Lung (tissue), 11 donors: ENCODE measurements at regions not wholly inside any gene's neighbourhood (a gene's known extent, or its start where the extent isn't known, plus 50 kb on each side); places are given as distances from the start of the nearest gene placed in this dataset.
"Not testable (repeated sequence)": the region's sequence is repeated elsewhere in the genome, so short reads cannot be mapped to it uniquely, and the experiment has no call there.

Source experiments
- ATAC-seq: fragments of 200-7000 bp; cut with Tn5 transposase; one replicate; pipeline ENCODE4 v1.9.1; 2020; ENCODE audit warnings: moderate number of reproducible peaks; ENCODE audit not compliant: insufficient read depth, low FRiP score
- DNase-seq, 3 donors: peaks; one replicate each; pipeline ENCODE4 v3.0.0-alpha.2; 2013 to 2017
- H3K27ac ChIP-seq, 2 donors: one replicate each; pipeline ENCODE4 v1.5.1; 2013; ENCODE audit warnings: mild to moderate bottlenecking in 2 of 2, moderate library complexity in 2 of 2, control low read depth in 1 of 2, inconsistent platforms in 1 of 2, low read depth in 1 of 2, low read length in 1 of 2
- H3K27me3 ChIP-seq, 3 donors: one replicate each; pipeline ENCODE4 v1.5.1; 2013; ENCODE audit warnings: low read length in 2 of 3; ENCODE audit not compliant: control insufficient read depth in 3 of 3, insufficient read depth in 3 of 3
- H3K36me3 ChIP-seq, 4 donors: one replicate each; pipeline ENCODE4 v1.5.1; 2013; ENCODE audit warnings: low read length in 4 of 4, mild to moderate bottlenecking in 1 of 4, moderate library complexity in 1 of 4; ENCODE audit not compliant: control insufficient read depth in 4 of 4, insufficient read depth in 4 of 4
- H3K4me1 ChIP-seq, 5 donors: one replicate each; pipeline ENCODE4 v1.5.1; 2013; ENCODE audit warnings: low read length in 5 of 5, mild to moderate bottlenecking in 2 of 5, moderate library complexity in 1 of 5; ENCODE audit not compliant: control insufficient read depth in 5 of 5, insufficient read depth in 5 of 5
- H3K4me3 ChIP-seq: one replicate; pipeline ENCODE4 v1.5.1; 2013; ENCODE audit warnings: mild to moderate bottlenecking, control low read depth, moderate library complexity
- H3K9ac ChIP-seq, 2 donors: one replicate each; pipeline ENCODE4 v1.5.1; 2013; ENCODE audit warnings: low read length in 2 of 2, control low read depth in 1 of 2; ENCODE audit not compliant: insufficient read depth in 1 of 2
- H3K9me3 ChIP-seq, 4 donors: one replicate each; pipeline ENCODE4 v1.5.1; 2013; ENCODE audit warnings: low read length in 3 of 4, mild to moderate bottlenecking in 1 of 4, moderate library complexity in 1 of 4; ENCODE audit not compliant: control insufficient read depth in 4 of 4, insufficient read depth in 3 of 4
- CTCF ChIP-seq: IDR thresholded peaks from 2 replicates; pipeline ENCODE4 v1.5.1; 2012; ENCODE audit warnings: mild to moderate bottlenecking; ENCODE audit errors: control extremely low read depth, extremely low read depth
- WGBS, 2 donors: extraction: QIAGEN DNeasy Blood & Tissue Kit; methylation state at CpG; one replicate each; pipeline ENCODE4 v1.1.7; 2013; 5-methylcytosine and 5-hydroxymethylcytosine counted together
- donor health status: control.
- donor health status: control.
- donor health status: Bipolar disorder and iron deficiency.
- donor health status: healthy.
- donor health status: DM: yes; HTN: yes; CAD: no.

GRCh38 chrX:152507168-152507567, 56.1 kb upstream of the GABRA3 start:
- WGBS, 2 donors, result 65 to 78% methylated on average over 2 of the region's 2 CpGs
- H3K36me3 ChIP-seq, H3K9ac ChIP-seq, H3K4me3 ChIP-seq, H3K27me3 ChIP-seq, DNase-seq, H3K4me1 ChIP-seq, H3K27ac ChIP-seq, H3K9me3 ChIP-seq, ATAC-seq: not testable (repeated sequence)

- Histone ChIP-seq H3K36me3 (no peaks in the 10 kb centered on the region), H3K4me3 (no peak overlapping the region), H3K27ac (no peak overlapping the region), H3K9me3 (no peaks in the 10 kb centered on the region), H3K9ac (no peak overlapping the region), H3K4me1 (no peaks in the 10 kb centered on the region), H3K27me3 (no peaks in the 10 kb centered on the region)
- ATAC-seq (no peak), DNase-seq (no peak)
- 23 to 25% methylated on average over 1 of the region's 1 CpG for WGBS, 2 donors
- no peak for TF ChIP-seq CTCF
These were observed 69.5 kb upstream of the GABRA3 start for GRCh38 chrX:152520653-152521052.

GRCh38 chrX:152528193-152528592, 77.1 kb upstream of the GABRA3 start:
- DNase-seq, result no peak
- H3K9ac ChIP-seq, result no peak overlapping the region
- H3K27me3 ChIP-seq, result no peaks in the 10 kb centered on the region
- H3K36me3 ChIP-seq, result no peaks in the 10 kb centered on the region
- no peak for ATAC-seq
- H3K4me1 ChIP-seq, result no peaks in the 10 kb centered on the region
- no peak overlapping the region for H3K27ac ChIP-seq
- H3K4me3 ChIP-seq, result no peak overlapping the region
- TF ChIP-seq CTCF, result no peak
- H3K9me3 ChIP-seq, result peaks cover 0 to 7% (median 2%) of the 10 kb centered on the region in 4 donors

GRCh38 chrX:152530967-152531366, 79.9 kb upstream of the GABRA3 start:
- no peaks in the 10 kb centered on the region for H3K27me3 ChIP-seq
- TF ChIP-seq CTCF, result no peak
- no peak for DNase-seq
- no peak overlapping the region for H3K27ac ChIP-seq
- 78 to 80% methylated on average over 2 of the region's 2 CpGs for WGBS, 2 donors
- peaks cover 0 to 7% (median 2%) of the 10 kb centered on the region in 4 donors for H3K9me3 ChIP-seq
- no peaks in the 10 kb centered on the region for H3K36me3 ChIP-seq
- no peak overlapping the region for H3K4me3 ChIP-seq
- no peaks in the 10 kb centered on the region for H3K4me1 ChIP-seq
- no peak overlapping the region for H3K9ac ChIP-seq
- no peak for ATAC-seq
